Stimulated activated CD8-positive, alpha-beta memory T cell treated with anti-CD3 and anti-CD28 coated beads, Interleukin-4, amount 100 ng/mL, for 4 hours (primary cell): ENCODE measurements at regions not wholly inside any gene's neighbourhood (a gene's known extent, or its start where the extent isn't known, plus 50 kb on each side); places are given as distances from the start of the nearest gene placed in this dataset.

ENCODE experiments used
- DNase-seq, 2 donors: peaks; one replicate each; pipeline ENCODE4 v3.0.0-alpha.2; 2020; ENCODE audit warnings: low read depth in 2 of 2, low spot score in 1 of 2

DNA sequence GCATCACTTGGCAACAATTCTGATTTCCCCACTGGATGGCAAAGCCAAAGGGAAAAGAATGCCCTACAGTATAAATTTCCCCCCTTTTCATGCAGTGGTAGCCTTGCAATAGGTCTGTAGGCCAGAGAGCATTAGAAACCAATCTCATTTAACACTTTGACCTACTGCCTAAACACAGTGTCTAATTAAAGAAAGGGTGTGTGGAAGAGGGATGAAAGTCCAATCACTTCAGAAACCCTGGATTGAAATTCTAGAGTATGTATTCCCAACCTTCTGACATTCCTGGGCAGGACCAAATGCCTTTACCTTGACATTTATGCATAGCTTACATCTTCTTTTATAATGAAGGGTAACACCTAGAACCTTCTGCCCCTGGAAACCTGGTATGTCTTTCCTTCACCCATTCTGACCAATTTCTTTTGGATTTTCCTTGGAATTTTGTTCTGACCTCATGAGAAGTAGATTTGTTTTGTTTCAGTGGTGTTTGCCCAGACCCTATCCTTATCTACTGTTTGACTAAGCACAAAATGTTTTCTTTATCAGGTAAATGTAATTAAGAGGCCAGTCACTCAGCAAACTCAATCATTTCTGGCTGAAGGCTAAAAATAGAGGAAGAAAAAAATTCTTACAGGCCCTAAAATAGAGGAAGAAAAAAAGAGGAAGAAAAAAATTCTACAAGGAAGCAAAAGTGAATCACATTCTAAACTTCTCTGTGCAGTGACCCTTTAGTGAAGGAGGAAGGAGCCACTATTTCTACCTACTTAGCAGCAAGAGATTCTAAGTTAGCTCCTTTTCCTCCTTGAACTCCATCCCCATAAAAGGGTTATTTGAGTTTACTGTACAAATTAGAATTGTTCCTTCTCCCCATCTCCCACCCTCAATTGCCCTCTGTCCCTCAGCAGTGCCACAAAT lies 129.5 kb upstream of the DSCAM start:
- no peak for DNase-seq

DNA sequence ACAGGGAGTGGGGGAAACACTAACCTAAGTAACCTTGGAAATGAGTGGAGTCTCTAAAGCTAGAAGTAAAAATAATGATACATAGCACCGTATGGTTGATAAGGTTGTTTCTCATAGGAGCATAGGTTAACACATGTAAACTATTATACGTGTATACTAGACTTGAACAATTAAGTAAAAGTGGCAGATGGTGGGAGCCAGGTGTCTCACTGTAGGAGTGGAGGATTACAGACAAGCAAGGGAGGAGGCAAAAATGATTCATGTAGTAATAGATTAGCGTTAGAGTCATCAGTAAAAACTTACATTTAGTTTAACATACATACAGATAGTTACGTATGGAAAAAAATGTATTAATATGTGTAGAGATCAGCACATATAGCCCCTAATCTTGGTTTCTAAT lies 138.4 kb upstream of the DSCAM start:
- DNase-seq, result no peak

DNA sequence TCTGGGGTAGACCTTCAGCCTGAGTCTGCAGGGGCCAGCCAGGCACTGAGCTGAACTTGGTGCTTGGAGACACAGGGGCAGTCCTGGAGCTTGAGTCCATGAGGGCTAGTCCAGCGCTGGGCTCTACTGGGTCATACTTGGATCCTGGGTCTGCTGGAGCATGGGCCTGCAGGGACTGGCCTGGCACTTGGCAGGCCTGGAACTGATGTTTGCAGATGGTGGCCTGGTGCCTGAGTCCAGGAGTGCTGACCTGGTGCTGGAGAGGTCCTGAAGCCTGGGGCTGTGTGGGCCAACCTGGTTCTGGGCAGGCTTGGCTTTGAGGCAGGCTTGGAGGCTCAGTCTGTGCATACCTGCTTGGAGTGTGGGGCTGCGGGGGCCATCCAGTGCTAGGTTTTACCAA lies 143.4 kb upstream of the DSCAM start:
- DNase-seq, result no peak

DNA sequence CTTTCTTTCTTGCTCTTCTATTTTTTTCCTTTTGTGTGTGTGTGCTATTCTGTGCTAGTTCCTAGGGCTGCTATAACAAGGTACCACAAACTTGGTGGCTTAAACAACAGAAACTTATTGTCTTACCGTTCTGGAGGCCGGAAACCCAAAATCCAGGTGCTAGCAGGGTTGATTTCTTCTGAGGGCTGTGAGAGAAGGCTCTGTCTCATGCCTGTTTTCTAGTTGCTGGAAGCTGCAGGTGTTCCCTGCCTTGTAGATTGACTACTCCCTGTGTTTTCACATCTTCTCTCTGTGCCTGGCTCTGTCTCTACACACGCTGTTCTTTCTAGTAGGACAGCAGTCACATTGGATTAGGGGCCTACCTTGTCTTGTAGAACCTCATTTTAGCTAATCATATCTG lies 150.9 kb upstream of the DSCAM start:
- no peak for DNase-seq

DNA sequence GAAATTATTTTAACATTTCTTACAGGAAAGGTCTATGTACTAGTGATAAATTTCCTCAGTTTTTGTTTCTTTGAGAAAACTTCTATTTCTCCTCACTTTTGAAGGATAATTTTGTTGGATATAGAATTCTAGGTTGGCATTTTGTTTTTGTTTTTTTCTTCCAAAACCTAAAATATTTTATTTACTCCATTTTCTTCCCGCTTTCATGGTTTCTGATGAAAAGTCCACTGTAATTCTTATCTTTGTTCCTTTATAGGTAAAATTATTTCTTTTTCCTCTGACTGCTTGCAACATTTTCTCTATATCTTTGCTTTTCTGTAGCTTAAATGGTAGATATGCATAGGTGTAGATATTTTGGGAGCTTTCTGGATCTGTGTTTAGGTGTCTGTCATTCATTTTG lies 153.9 kb upstream of the DSCAM start:
- DNase-seq, result no peak

DNA sequence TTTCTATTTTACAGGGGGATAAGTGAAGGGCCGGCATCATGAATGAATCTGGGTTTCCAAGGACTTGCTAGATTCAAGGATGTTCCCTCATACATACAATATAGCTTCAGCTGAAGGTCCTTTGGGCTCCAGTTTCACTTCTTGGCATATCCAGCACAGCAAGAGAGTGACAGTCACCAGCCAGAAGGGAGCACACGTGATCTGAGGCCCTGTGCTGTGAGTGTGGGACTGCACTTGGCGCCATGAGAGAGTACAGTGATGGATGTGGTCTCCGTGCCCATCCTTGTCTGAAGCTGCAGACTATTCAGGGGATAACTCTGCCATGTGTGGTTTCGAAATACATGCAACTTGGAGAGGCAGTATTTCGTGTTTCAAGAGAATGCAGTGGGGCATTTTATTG lies 159.7 kb upstream of the DSCAM start:
- DNase-seq, result no peak

DNA sequence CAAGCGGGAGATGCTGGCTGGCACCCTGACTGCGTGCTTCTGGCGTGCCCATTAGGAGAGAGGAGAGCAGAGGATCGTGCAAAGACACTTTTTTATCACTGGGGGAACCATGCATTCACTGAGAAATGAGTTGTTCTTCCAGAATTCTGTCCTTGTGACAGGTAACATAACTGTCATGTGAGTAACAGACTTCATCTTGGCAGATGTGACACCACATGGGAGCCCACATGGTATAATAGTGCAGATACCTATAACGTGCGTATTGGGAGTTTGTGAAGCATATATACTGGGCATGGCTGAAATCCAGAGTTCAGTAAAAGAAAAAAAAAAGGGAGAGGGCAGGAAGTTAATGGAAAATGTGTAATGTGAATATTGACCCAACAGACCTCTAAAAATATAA lies 159.6 kb upstream of the BACE2 start:
- DNase-seq, result no peak

DNA sequence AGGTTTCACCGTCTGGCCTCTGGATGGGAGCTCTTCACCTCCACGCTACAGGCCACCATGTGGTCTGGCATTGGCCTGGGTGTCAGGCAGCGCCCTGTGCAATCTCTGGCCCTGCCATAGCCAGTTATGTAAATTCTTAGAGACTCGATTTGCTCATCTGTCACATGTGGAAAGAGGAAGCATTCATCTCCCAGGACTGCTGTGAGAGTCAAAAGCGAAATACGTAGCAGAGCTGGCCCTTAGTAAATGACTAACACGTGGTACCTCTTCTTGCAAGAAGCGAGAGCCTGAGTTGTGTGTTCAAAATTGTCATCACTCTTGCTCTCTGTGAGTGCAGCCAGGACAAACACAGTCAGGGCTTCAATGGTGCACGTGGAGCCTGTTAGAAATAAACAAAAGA lies 159.0 kb upstream of the BACE2 start:
- no peak for DNase-seq

DNA sequence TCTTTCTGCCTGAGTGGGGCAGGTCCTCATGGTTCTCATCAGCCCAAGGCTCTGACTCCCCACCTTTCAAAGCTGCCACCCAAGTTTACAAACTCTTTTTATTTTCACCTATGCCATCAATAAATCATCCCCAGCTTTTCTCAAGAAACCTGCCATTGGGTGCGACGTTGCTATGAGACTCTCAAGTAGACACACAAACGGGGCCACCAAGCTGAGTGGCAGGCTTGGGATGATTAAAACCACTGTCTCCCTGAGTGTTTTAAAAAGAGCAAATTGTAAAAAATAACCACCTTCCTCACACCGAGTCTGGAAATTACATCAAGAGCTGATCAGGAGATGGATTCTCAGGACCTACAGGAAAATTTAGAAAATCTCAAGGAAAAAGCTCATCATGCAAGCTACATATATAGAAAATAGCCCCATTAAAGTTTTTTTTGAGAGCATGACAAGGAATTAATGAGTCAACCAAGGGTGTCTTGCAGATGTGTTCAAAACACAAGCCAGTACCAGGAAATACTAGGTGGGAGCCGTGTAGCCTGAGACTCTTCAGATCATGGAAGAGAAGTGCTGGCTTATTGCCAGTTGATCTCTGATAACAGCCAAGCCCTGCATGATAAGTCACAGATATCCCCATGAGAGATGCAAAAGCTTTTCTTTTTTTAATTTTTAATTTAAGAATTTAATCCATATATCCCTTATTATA lies 158.4 kb upstream of the BACE2 start:
- DNase-seq, result no peak

DNA sequence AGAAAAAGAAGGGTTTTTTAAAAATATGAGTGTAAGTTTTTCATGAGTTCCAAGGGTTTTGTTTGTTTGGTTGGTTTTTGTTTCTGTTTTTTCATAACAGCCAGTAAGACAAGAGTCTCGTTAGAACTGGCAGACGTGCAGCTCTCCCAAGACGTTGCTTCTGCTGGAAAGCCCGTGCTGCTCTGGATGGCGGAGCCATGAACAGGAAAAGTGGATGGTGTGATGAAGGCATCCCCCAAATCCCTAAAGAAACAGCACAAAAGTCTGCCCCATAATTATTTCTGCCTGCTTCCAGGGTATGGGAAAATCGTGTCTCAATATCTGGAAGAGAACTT lies 157.9 kb upstream of the BACE2 start:
- no peak for DNase-seq

DNA sequence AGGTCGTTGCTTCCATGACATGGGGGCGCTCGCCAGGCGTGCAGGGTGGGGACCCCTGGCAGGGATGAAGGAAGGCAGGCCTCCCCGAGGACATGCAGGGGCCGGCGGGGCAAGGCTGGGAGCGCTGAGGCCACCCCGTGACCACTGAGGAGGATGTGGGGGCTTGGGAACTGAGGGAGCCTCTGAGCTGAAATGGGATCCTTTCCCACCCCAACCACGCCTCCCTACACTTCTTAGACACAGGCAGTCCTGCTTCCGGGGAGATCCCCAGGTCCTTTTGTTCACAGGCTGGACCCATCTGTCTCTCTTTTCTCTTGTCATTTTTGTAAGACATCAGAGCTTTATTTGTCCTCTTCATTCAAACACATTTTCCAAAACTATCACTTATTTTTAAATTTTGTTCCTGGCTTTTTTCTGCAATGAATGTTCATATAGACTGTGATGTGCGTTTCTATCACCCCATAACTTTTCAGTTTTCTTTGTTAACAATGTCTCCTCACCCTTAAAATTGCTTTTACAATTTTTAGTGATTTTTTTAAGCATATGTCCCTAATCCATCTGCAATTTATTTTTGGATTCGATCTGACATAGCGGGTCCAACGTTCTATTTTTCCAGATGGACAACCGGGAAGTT lies 156.7 kb upstream of the BACE2 start:
- DNase-seq, result no peak

DNA sequence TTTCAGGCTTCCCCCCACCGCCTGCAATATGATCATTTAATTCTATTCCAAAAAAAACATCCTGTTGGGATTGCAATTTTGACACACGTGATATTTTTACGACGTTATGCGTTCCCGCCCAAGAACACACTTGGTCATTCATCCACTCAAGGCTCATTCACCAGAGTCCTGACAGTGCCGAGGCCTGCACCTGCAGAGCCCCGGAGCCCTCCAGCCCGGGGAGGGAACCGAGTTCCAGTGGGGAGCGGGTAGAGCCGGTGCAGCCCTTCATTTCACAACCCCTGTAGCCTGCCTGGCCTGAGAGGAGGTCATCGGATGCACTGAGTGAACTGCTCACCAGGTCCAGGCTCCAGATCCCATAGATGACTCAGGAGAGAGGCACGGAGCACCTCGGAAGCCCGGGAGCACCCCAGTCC lies 156.0 kb upstream of the BACE2 start:
- no peak for DNase-seq

DNA sequence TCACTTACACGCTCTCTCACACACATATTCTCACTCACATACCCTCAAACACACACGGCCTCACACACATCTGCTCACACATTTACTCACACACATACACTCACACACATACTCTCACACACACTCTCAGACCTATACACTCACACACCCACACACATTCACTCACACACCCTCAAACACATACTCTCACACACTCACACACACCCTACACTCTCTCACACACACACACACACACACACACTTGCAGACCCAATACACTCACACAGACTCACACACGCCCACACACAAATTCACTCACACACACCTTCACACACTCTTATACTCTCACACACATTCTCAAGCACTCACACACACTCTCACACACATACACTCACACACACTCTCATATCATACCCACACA lies 155.5 kb upstream of the BACE2 start:
- no peak for DNase-seq

DNA sequence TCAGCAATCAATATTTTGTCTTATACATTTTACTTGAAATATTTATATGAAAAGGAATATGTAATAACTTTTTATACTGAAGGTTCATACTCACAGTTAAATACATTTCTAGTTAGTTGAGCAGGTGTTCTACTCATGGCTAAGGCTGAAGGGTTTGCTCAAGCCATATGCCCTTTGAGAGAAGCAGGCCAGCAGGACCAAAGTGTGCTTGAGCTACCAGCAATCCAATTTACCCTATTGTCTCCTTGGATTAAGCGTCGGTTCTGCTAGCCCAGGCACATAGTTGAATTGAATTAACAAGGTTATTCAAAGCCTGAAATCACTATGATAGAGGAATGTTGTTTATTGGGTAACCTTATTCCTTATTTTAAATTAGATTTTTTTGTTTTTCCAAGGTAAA lies 151.5 kb upstream of the BACE2 start:
- no peak for DNase-seq

DNA sequence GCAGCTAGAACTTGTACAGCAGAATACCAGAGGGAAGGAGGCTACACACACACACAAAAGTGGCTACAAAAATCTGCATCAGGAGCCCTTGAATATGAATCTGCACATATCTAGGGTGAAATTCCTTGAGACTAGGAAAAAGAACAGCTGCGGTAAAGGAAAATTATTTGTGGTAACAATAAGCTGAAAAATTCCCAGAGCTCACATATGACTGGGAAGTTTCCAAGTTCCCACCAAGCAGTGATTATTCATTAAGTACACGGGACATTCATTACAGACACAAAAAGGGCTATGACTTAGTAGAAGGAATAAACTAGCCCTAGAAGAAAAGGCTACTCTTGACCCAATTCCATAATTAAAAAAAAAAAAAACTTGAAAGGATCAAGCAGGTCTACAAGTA lies 149.5 kb upstream of the BACE2 start:
- no peak for DNase-seq

DNA sequence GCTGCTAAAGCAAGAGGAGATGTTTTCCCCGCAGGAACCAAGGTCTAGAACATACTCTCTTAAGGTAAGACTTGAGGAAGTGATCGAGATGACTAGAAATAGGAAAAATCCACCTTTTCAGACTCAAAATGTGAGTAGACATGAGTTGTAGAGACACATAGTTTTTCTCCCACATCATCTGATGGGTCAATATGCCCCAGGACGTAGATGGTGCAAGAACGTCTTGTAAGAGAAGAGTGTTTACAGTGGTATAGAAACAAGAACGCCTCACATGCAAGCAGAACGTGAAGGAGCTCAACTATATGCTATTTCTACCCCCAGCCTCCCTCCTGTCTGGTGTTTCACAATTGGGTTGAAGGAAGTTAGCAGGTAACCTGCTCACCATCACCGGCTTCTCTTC lies 144.0 kb upstream of the BACE2 start:
- no peak for DNase-seq

DNA sequence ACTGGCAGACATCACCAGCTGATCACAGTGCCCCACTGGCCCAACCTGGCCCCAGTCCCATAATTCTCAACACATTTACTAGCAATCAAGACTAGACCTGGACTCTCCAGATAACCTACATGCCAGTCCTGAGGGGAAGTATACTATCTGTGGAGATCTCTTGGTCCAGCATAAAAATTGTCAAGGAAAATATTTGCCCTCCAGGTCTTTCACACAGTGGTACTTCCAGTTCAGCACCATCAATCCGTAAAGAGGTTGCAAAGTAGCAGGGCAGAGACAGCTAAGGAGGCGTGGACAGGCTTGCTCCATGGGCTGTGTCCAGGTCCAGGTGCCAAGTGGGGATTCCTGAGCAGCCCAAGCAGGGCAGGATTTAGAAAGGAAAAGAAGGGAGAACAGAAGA lies 143.6 kb upstream of the BACE2 start:
- DNase-seq, result no peak

DNA sequence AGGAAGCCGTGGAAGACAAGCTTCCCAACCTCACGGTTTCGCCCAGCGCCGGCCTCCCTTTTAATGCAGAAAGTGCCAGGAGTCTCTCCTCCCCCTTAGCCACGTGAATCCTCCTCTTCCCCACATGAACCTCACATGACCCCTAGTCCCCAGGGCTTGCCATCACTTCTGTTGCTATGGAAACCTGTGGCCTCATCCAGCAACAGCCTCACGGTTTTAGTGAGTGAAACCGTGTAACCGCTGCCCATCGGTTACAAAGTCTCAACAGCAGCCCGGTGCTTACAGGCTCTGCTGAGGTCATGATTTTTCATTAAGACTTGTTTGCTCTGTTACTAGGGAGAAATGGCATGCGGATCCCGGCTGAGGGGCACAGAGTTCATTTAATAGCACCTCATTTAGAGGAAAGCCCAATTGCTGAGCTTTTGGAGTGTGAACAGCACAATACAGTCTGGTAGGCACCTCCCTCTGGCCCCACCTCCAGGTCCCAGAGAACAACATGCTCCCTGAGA lies 143.2 kb upstream of the BACE2 start:
- DNase-seq, result no peak

DNA sequence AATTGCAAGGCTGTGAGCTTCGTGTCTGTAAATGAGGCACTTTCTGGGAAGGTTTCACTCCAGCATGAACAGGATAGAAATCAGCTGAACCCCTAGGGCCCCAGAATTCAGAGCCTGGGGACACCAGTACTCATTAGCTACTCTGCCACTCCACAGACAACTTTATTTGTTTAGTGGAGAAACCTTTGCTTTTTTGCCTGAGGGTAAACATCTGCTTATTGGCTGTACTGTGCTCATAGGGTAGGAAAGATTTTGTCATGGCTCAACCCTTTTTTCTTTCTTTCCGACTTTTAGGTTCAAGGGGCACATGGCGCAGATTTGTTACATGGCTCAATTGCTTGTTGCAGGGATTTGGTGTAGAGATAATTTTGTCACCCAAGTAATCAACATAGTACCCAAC lies 138.4 kb upstream of the BACE2 start:
- no peak for DNase-seq

DNA sequence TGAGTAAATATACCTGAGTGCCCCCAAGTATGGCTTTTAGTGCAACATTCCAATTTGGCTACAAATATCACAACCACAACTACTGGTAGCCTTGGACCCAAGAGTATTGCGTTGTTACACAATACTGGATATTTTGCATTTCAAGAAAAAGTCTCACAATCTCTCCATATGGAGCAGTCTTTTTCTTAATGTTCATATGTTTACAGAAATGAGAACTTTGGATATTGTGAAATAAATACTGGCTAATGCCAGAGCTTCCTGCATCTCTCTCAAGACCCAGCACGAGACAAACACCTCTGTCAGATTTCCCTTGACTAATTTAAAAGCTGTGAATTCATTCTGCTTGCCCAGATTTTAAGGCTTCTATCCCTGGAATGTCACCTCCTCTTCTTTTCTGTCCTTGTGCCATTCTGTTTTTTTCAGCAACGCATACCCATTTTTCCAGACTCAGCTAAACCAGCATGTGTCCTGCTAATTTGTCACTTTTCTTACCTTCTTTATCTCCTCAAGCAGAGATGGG lies 136.2 kb upstream of the BACE2 start:
- DNase-seq, result no peak

DNA sequence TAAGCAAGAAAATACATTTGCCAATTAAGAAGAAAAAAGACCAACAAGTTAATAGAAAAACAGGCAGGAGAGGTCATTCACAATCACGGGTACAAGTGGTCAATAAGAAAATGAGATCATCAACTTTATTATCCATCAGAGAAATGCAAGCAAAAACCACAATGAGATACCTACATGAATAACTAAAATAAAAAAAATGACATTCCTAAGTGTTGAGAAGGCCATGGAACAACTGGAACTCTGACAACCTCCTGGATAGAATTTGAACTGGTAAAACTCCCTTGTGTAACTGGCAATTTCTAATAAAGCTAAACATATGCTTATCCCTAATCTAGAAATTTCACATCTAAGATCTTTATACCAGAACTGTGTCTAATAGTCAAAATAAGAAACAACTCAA lies 135.4 kb upstream of the BACE2 start:
- DNase-seq, result no peak

DNA sequence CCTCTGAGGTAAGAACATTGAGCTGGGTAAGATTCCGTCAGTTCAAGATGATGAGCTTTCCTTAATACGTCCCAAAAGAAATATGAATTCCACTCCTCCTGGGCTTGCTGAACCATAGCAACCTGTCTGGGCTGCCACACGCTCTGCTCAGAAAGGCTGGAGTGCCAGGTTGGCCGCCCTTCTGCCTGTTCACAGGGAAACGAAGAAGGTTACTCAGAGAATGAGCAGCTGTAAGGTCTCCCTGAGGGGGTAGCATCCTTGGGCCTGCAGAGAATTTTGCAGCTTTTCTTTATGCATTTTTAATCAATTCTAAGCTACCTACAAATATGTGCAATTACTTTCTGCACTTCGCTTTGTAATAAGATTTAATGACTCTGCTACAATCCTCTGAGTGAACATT lies 130.7 kb upstream of the BACE2 start:
- no peak for DNase-seq
